NOMO-1 treated with DMSO at 0.1 percent for 48 hours (cell line): ENCODE measurements at regions not wholly inside any gene's neighbourhood (a gene's known extent, or its start where the extent isn't known, plus 50 kb on each side); places are given as distances from the start of the nearest gene placed in this dataset.

Experiments
- DNase-seq: peaks from one replicate; lab custom pipeline; 2025; ENCODE audit not compliant: unreplicated experiment; lab: John Stamatoyannopoulos, UW

- DNase-seq, result no peak
Observed at GRCh38 chr3:28799084-28799483, 450.5 kb upstream of the AZI2 start.

DNA sequence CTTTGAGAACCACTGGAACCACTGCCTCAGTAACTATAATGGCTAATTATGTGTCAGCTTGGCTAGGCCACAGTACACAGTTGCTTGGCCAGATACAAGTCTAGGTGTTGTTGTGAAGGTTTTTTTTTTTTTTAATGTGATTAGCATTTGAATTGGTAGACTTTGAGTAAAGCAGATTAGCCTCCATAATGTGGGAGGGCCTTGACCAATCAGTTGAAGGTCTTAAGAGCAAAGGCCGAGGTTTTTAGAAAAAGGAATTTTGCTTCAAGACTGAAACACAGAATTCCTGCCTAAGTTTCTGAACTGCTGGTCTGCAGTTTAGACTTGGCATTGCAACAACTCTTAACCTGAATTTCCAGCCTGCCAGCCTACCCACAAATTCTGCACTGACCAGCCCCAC is 451.6 kb upstream of the AZI2 start:
- DNase-seq, result no peak

- DNase-seq, result no peak
Observed at GRCh38 chr3:28808068-28808467, 459.4 kb upstream of the AZI2 start.

- DNase-seq, result no peak
Observed at GRCh38 chr3:28816017-28816416, 464.9 kb upstream of the RBMS3 start.

- DNase-seq, result no peak
Observed at GRCh38 chr3:28824316-28824715, 456.6 kb upstream of the RBMS3 start.

- DNase-seq, result no peak
Observed at GRCh38 chr3:28826840-28827239, 454.0 kb upstream of the RBMS3 start.

GRCh38 chr3:28835249-28835648 is 445.6 kb upstream of the RBMS3 start:
- no peak for DNase-seq

GRCh38 chr3:28835751-28836150 is 445.1 kb upstream of the RBMS3 start:
- no peak for DNase-seq

- no peak for DNase-seq
Observed at GRCh38 chr3:28836199-28836598, 444.7 kb upstream of the RBMS3 start.

DNA sequence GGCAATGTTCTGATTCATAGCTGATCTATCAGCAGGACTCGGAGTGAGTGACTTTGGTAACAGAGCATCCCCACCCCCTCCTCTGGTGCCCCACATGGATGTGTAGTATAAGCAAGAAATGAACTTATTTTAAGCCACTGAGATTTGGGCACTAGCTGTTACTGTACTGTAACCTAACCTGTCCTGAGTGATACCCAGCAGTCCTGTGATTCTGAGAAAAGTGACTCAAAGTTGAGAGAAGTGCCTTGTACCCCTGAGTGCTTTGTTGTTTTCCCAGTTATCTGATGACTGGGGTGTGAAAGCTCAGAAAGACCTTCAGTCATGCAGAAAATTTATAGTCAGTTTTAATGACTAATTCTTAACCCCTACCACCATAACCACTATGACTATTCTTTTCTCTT is 439.9 kb upstream of the RBMS3 start:
- DNase-seq, result no peak

GRCh38 chr3:28841441-28841840 is 439.4 kb upstream of the RBMS3 start:
- no peak for DNase-seq

DNA sequence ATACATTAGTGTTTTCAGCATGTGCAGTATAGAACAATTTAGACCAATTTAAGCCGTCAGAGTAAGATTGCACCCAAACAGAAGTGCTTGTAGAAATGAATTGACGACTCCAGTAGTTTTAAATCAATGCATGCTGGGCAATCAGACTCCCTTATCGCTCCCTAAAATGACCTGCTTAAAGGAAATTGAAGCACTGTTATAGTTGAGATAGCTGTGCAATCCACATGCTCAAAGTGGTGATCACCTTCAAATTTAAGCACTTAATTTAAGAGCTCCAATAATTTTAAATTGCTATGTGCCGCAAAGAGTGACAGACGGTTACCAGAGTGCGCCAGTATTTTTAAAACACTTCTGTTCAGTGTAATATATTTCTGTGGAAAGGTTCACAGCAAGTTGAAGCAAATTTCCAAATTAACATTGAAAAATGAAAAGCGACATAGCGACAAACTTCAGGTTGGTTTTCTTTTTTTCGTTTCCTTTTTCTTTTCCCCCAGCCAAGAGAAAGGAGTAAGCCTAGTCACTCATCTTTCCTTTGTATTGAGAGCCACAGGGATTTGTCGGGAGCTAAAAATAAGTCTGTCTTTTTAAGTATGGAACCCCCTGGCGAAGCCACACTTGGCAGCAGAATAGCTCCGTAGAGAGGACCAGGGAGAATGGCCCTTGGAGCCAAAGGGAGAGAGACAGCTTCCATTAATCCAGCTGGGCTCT is 436.4 kb upstream of the RBMS3 start:
- DNase-seq, result no peak

DNA sequence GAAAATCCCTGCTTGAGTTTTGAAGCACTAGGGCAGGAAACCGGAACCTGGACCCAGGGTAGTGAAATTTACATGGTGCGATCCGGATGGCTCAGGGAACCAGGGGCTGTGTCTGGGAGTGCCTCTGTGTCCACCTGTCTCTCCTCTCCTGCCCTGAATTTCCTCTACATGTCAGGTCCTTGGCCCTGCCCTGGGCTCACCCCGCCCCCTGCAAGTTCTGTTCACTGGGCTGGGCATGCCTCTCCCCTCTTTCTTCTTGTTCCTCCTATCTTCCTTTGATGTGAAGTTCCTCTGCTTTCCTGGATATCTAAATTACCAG is 435.9 kb upstream of the RBMS3 start:
- no peak for DNase-seq

DNA sequence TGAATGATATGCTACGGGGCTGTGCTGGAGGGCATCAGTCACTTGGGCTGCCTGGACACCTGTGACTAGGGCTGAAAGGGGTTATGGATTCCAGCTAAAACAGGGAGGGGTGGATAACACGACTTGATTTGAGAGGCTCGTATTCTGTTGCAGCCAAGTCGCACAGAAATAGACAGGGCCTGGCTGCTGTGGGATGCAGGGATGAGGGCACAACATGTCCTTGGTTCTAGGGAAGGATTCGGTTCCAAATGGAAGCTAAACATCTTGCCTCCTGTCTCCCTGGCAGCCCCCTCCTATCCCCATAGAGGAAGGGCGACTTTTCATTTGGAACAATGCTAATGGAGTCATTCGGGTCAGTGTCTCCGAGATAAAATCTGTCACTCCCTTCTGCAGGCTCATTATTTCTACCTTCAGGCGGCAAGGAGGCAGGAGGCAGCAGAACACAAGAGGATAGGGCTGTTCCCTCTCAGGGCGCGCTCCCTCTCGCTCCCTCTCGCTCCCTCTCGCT is 433.8 kb upstream of the RBMS3 start:
- no peak for DNase-seq

- DNase-seq, result no peak
Observed at GRCh38 chr3:28847736-28848135, 433.1 kb upstream of the RBMS3 start.

- no peak for DNase-seq
Observed at GRCh38 chr3:28850186-28850585, 430.7 kb upstream of the RBMS3 start.

DNA sequence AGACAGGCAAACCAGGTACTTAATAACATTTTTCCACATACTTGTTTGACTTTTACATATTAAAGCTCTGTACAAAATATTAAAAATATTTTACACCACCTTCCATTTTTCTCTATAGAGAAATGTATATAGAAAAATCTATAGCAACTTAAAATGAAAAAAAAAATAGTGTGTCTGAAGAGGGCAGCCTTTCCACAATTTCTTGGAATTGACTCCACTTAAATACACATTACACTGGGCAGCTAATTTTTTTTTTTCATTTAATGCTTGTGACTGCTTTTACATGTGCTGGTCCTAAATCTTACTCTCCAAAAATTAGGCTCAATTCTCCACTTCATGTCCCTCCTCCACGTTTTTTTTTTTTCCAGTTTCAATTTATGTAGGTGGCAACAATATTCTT is 427.0 kb upstream of the RBMS3 start:
- no peak for DNase-seq

- DNase-seq, result no peak
Observed at GRCh38 chr3:28856796-28857195, 424.1 kb upstream of the RBMS3 start.

DNA sequence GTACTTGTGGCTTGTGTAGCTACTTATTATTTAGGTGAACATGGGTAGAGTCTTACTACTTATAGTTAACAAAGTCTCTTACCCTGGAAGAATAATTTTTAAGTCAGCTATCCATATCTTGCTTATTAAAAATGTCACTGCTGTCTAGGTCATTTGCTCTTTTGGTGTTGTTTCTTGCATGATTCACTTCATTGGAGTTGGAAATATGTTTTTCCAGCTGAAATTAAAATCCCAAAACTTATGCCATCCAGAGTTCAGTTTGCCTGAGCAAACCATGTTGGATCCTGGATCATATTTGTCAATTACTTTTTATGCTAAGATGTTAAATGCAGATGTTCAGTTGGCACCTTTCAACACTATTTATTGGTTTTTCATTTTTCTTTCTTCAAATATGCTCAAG is 421.0 kb upstream of the RBMS3 start:
- no peak for DNase-seq

- DNase-seq, result peak; percentile 78
Observed at GRCh38 chr3:28860307-28860706, 420.6 kb upstream of the RBMS3 start.

DNA sequence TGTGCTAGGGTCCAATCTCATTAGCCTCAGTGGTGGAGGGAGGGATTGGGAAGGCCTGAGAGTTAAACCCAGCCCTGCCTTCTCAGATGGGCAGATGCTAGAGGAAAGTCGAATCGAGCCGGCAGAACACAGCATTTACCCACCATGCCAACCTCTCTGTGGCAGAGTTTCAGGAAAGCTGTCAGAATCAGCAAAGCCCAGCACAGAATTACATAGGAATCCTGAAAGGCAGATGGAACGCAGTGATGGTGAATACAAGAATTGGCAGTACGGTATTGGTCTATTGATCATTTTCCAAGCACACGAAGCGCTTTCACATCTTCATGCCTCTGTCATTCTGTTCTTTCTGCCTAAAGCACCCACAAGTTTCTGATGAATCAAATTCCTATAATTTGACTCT is 417.7 kb upstream of the RBMS3 start:
- no peak for DNase-seq

- DNase-seq, result no peak
Observed at GRCh38 chr3:28867836-28868235, 413.0 kb upstream of the RBMS3 start.

- DNase-seq, result no peak
Observed at GRCh38 chr3:28868897-28869296, 412.0 kb upstream of the RBMS3 start.
